ENCODE measurements at regions not wholly inside any gene's neighbourhood (a gene's known extent, or its start where the extent isn't known, plus 50 kb on each side); places are given as distances from the start of the nearest gene placed in this dataset.

- TF ChIP-seq, protein P1, sequence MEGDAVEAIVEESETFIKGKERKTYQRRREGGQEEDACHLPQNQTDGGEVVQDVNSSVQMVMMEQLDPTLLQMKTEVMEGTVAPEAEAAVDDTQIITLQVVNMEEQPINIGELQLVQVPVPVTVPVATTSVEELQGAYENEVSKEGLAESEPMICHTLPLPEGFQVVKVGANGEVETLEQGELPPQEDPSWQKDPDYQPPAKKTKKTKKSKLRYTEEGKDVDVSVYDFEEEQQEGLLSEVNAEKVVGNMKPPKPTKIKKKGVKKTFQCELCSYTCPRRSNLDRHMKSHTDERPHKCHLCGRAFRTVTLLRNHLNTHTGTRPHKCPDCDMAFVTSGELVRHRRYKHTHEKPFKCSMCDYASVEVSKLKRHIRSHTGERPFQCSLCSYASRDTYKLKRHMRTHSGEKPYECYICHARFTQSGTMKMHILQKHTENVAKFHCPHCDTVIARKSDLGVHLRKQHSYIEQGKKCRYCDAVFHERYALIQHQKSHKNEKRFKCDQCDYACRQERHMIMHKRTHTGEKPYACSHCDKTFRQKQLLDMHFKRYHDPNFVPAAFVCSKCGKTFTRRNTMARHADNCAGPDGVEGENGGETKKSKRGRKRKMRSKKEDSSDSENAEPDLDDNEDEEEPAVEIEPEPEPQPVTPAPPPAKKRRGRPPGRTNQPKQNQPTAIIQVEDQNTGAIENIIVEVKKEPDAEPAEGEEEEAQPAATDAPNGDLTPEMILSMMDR (IDR thresholded peaks at IDR 0.05): no peak
- no peak for TF ChIP-seq POLR2A (IDR thresholded peaks at IDR 0.05)
These were observed 206.1 kb downstream of the ABCC12 start for GRCh38 chr16:47949714-47950113.

Data from body of pancreas (tissue), 4 donors.